HG03064 (cell line): ENCODE measurements at regions not wholly inside any gene's neighbourhood (a gene's known extent, or its start where the extent isn't known, plus 50 kb on each side); places are given as distances from the start of the nearest gene placed in this dataset.

ENCODE experiments used
- ATAC-seq: cut with Tn5 transposase; IDR thresholded peaks from one replicate; pipeline ENCODE4 v1.9.1; 2021; ENCODE audit warnings: low read depth; ENCODE audit not compliant: unreplicated experiment

GRCh38 chr9:89872913-89873707, 268.3 kb downstream of the GADD45G start:
- ATAC-seq, result no peak

GRCh38 chr9:89873801-89874200, 269.0 kb downstream of the GADD45G start:
- ATAC-seq, result no peak

- no peak for ATAC-seq
Observed at GRCh38 chr9:89874351-89875321, 269.8 kb downstream of the GADD45G start.

- no peak for ATAC-seq
Observed at GRCh38 chr9:89877051-89878002, 272.5 kb downstream of the GADD45G start.

- no peak for ATAC-seq
Observed at GRCh38 chr9:89878003-89878411, 273.2 kb downstream of the GADD45G start.

- no peak for ATAC-seq
Observed at GRCh38 chr9:89878687-89879086, 273.9 kb downstream of the GADD45G start.

GRCh38 chr9:89879276-89879675, 274.5 kb downstream of the GADD45G start:
- no peak for ATAC-seq

- ATAC-seq, result no peak
Observed at GRCh38 chr9:89879701-89880100, 274.9 kb downstream of the GADD45G start.

- ATAC-seq, result no peak
Observed at GRCh38 chr9:89880161-89880560, 275.3 kb downstream of the GADD45G start.

GRCh38 chr9:89880721-89881120, 275.9 kb downstream of the GADD45G start:
- ATAC-seq, result no peak

GRCh38 chr9:89881431-89881830, 276.6 kb downstream of the GADD45G start:
- no peak for ATAC-seq

GRCh38 chr9:89882930-89883361, 278.1 kb downstream of the GADD45G start:
- no peak for ATAC-seq

GRCh38 chr9:89883401-89884341, 278.9 kb downstream of the GADD45G start:
- ATAC-seq, result no peak

GRCh38 chr9:89884356-89885083, 279.7 kb downstream of the GADD45G start:
- ATAC-seq, result no peak

GRCh38 chr9:89885156-89885555, 280.3 kb downstream of the GADD45G start:
- ATAC-seq, result no peak

GRCh38 chr9:89886281-89886700, 281.5 kb downstream of the GADD45G start:
- no peak for ATAC-seq

GRCh38 chr9:89887286-89887685, 282.5 kb downstream of the GADD45G start:
- ATAC-seq, result no peak

GRCh38 chr9:89888233-89888632, 283.4 kb downstream of the GADD45G start:
- ATAC-seq, result no peak
